Keratinocyte (primary cell): ENCODE measurements at regions not wholly inside any gene's neighbourhood (a gene's known extent, or its start where the extent isn't known, plus 50 kb on each side); places are given as distances from the start of the nearest gene placed in this dataset.

ENCODE experiments used
- DNase-seq: peaks from one replicate; pipeline ENCODE4 v3.0.0-alpha.2; 2011; ENCODE audit warnings: low read depth, missing footprints, low spot score
- FAIRE-seq: peaks from 2 replicates; lab custom pipeline; 2011; peaks lifted over from hg19 to GRCh38; lab: Jason Lieb, UNC
- H2AFZ ChIP-seq: 2 replicates; pipeline ENCODE4 v1.6.0; 2012; ENCODE audit warnings: low read length, control low read depth, inconsistent platforms; ENCODE audit not compliant: control insufficient read depth
- H3K27ac ChIP-seq: 2 replicates; pipeline ENCODE4 v1.5.1; 2011; ENCODE audit warnings: low read length; ENCODE audit not compliant: control insufficient read depth, insufficient read depth
- H3K27me3 ChIP-seq: 3 replicates; pipeline ENCODE4 v1.6.0; 2011; ENCODE audit warnings: low read length; ENCODE audit not compliant: control insufficient read depth, insufficient read depth; ENCODE audit errors: extremely low read depth
- H3K36me3 ChIP-seq, 2 experiments: 2 replicates in 1 of 2; 3 replicates in 1 of 2; pipeline ENCODE4 v1.5.1; 2011; ENCODE audit warnings: low read length in 2 of 2, mild to moderate bottlenecking in 1 of 2; ENCODE audit not compliant: control insufficient read depth in 2 of 2, insufficient read depth in 2 of 2; ENCODE audit errors: extremely low read depth in 1 of 2
- H3K4me1 ChIP-seq: 3 replicates; pipeline ENCODE4 v1.5.1; 2011; ENCODE audit warnings: low read length; ENCODE audit not compliant: control insufficient read depth, insufficient read depth; ENCODE audit errors: extremely low read depth
- H3K4me2 ChIP-seq: 3 replicates; pipeline ENCODE4 v1.6.0; 2011; ENCODE audit warnings: low read depth, low read length; ENCODE audit not compliant: control insufficient read depth, insufficient read depth; ENCODE audit errors: extremely low read depth
- H3K4me3 ChIP-seq, 3 experiments: fragments of 200-600 bp in 1 of 3; sonication (generic) in 1 of 3; 2 replicates in 2 of 3; 3 replicates in 1 of 3; pipeline ENCODE4 v1.5.1; 2011 to 2016; ENCODE audit warnings: low read length in 3 of 3, mild to moderate bottlenecking in 3 of 3, control low read depth in 2 of 3, inconsistent platforms in 1 of 3, low read depth in 1 of 3, mixed read lengths in 1 of 3, mixed run types in 1 of 3, moderate library complexity in 1 of 3; ENCODE audit not compliant: control insufficient read depth in 2 of 3, insufficient read depth in 2 of 3; ENCODE audit errors: extremely low read depth in 1 of 3
- H3K79me2 ChIP-seq: 2 replicates; pipeline ENCODE4 v1.6.0; 2012; ENCODE audit warnings: low read length; ENCODE audit not compliant: control insufficient read depth, insufficient read depth
- H3K9ac ChIP-seq: 3 replicates; pipeline ENCODE4 v1.6.0; 2011; ENCODE audit warnings: low read length; ENCODE audit not compliant: control insufficient read depth, insufficient read depth; ENCODE audit errors: extremely low read depth
- H3K9me1 ChIP-seq: 3 replicates; pipeline ENCODE4 v1.6.0; 2011; ENCODE audit warnings: low read length; ENCODE audit not compliant: control insufficient read depth, insufficient read depth; ENCODE audit errors: extremely low read depth
- H3K9me3 ChIP-seq: 2 replicates; pipeline ENCODE4 v1.5.1; 2012; ENCODE audit warnings: low read depth, low read length; ENCODE audit not compliant: control insufficient read depth
- H4K20me1 ChIP-seq: 3 replicates; pipeline ENCODE4 v1.6.0; 2011; ENCODE audit warnings: low read length; ENCODE audit not compliant: control insufficient read depth, insufficient read depth; ENCODE audit errors: extremely low read depth
- CTCF ChIP-seq, 3 experiments: IDR thresholded peaks in 1 of 3; conservative IDR thresholded peaks in 1 of 3; optimal IDR thresholded peaks in 1 of 3; 2 replicates in 2 of 3; 3 replicates in 1 of 3; pipeline versions ENCODE3 to v1.5.1; 2011; ENCODE audit warnings: low read length in 3 of 3, mild to moderate bottlenecking in 3 of 3, moderate library complexity in 2 of 3, control low read depth in 1 of 3, inconsistent platforms in 1 of 3; ENCODE audit not compliant: insufficient read depth in 2 of 3; ENCODE audit errors: extremely low read depth in 1 of 3
- EZH2 ChIP-seq: IDR thresholded peaks from one replicate; pipeline ENCODE4 v1.6.1; 2012; ENCODE audit warnings: inconsistent platforms, mild to moderate bottlenecking, low read length, moderate library complexity
- dilution Hi-C: fragments of 300-500 bp; cut with MboI; formaldehyde crosslinking; loops from one replicate; pipeline ENCODE4 v1.7.0; 2020; ENCODE audit warnings: low sequenced_read_pairs; ENCODE audit not compliant: extremely low pct_ligation_motif_present

- no peaks in the 10 kb centered on the region for H3K9me3 ChIP-seq
- H3K4me2 ChIP-seq = no peak overlapping the region
- FAIRE-seq = no peak
- H4K20me1 ChIP-seq = no peaks in the 10 kb centered on the region
- no peaks in the 10 kb centered on the region for H3K79me2 ChIP-seq
- DNase-seq = no peak
- TF ChIP-seq EZH2 = no peak
- TF ChIP-seq CTCF (optimal IDR thresholded peaks at IDR 0.05 in 1 of 3, IDR thresholded peaks at IDR 0.05 in 1 of 3, conservative IDR thresholded peaks at IDR 0.05 in 1 of 3; ENCODE audit: extremely low read depth in 1 of 3, insufficient read depth in 2 of 3, low read length in 3 of 3) = no peak
- no peak overlapping the region for H3K4me3 ChIP-seq
- dilution Hi-C loops = no loop called here
- peaks cover 16% of the 10 kb centered on the region for H3K4me1 ChIP-seq
- H3K27ac ChIP-seq = no peak overlapping the region
- no peaks in the 10 kb centered on the region for H3K9me1 ChIP-seq
- no peaks in the 10 kb centered on the region for H3K27me3 ChIP-seq
- no peaks in the 10 kb centered on the region for H3K36me3 ChIP-seq
- no peak overlapping the region for H3K9ac ChIP-seq
- no peak overlapping the region for H2AFZ ChIP-seq
Measured at GRCh38 chr3:125645616-125646015, 50.3 kb upstream of the OSBPL11 start.

DNA sequence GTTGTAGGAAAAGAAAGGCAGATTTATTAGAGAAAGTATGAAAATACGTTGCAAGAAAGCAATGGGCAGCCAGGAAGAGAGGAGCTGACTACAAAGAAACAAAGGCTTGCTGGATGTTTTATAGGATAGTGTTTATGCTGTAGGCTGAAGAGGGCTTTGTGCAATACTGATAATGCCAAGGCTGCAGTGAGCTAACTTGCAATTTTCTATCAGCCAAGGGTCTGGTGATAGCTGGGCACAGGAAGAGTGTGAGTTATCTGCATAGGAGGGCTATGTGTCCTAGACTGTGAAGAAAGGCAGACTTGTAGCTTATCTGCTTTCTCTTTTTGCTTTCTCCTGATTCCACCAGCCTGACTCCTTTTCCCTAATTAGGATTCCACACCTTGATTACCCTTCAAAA is 51.3 kb upstream of the OSBPL11 start:
- Histone ChIP-seq H3K4me2 (no peak overlapping the region), H3K4me1 (peaks cover 16% of the 10 kb centered on the region), H3K4me3 (no peak overlapping the region), H3K79me2 (no peaks in the 10 kb centered on the region), H3K9me1 (no peaks in the 10 kb centered on the region), H3K36me3 (no peaks in the 10 kb centered on the region), H3K9me3 (no peaks in the 10 kb centered on the region), H3K27ac (no peak overlapping the region), H2AFZ (no peak overlapping the region), H3K9ac (no peak overlapping the region), H3K27me3 (no peaks in the 10 kb centered on the region), H4K20me1 (no peaks in the 10 kb centered on the region)
- FAIRE-seq (no peak), DNase-seq (no peak)
- dilution Hi-C loops = no loop called here
- TF ChIP-seq CTCF (optimal IDR thresholded peaks at IDR 0.05 in 1 of 3, IDR thresholded peaks at IDR 0.05 in 1 of 3, conservative IDR thresholded peaks at IDR 0.05 in 1 of 3; ENCODE audit: extremely low read depth in 1 of 3, insufficient read depth in 2 of 3, low read length in 3 of 3) = no peak
- no peak for TF ChIP-seq EZH2
